ENCODE measurements at regions not wholly inside any gene's neighbourhood (a gene's known extent, or its start where the extent isn't known, plus 50 kb on each side); places are given as distances from the start of the nearest gene placed in this dataset.

DNA sequence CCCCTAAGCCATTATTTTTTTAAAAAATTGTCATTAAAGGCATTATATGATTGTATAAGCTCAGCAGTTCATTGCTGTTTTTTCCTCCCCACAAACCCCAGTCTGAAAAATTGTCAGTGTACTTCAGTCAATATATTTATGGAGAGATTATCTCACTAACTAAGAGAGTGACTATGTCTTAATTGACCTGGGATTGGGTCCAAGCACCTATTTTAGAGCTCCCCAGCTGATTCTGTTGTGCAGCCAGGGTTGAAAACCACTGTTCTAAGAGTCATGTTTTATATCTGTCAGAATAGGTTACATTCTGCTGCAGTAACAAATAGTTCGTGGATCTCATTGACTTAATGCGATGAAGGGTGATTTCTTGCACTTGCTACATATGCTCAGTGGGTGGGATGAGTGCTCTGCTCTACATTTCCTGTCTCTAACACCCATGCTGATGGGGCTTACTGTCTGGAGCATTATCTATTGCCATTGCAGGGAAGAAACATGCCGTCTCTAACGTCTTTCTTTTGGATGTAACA is 171.2 kb upstream of the MPHOSPH6 start:
- 79 to 94% (median 85%) methylated on average over 4 of the region's 4 CpGs for WGBS, 5 donors
- Histone ChIP-seq H3K36me3 (no peaks in the 10 kb centered on the region), H3K27ac (no peak overlapping the region), H3K4me1 (no peaks in the 10 kb centered on the region), H3K9me3 (peaks cover 0 to 5% (median 0%) of the 10 kb centered on the region in 8 donors), H3K4me3 (no peak overlapping the region), H3K27me3 (replicated peaks in 1 of 7) (peaks cover 0 to 83% (median 0%) of the 10 kb centered on the region in 7 donors)
- intact Hi-C loops (cut with DNase I; ENCODE audit: low total_unique reads) = no loop called here
- TF ChIP-seq, protein P1, sequence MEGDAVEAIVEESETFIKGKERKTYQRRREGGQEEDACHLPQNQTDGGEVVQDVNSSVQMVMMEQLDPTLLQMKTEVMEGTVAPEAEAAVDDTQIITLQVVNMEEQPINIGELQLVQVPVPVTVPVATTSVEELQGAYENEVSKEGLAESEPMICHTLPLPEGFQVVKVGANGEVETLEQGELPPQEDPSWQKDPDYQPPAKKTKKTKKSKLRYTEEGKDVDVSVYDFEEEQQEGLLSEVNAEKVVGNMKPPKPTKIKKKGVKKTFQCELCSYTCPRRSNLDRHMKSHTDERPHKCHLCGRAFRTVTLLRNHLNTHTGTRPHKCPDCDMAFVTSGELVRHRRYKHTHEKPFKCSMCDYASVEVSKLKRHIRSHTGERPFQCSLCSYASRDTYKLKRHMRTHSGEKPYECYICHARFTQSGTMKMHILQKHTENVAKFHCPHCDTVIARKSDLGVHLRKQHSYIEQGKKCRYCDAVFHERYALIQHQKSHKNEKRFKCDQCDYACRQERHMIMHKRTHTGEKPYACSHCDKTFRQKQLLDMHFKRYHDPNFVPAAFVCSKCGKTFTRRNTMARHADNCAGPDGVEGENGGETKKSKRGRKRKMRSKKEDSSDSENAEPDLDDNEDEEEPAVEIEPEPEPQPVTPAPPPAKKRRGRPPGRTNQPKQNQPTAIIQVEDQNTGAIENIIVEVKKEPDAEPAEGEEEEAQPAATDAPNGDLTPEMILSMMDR (IDR thresholded peaks at IDR 0.05 in 8 of 11, conservative IDR thresholded peaks at IDR 0.05 in 3 of 11) = no peak
- TF ChIP-seq POLR2AphosphoS5 (IDR thresholded peaks at IDR 0.05) (no peak), POLR2A (IDR thresholded peaks at IDR 0.05) (no peak)
- DNase-seq = no peak

DNA sequence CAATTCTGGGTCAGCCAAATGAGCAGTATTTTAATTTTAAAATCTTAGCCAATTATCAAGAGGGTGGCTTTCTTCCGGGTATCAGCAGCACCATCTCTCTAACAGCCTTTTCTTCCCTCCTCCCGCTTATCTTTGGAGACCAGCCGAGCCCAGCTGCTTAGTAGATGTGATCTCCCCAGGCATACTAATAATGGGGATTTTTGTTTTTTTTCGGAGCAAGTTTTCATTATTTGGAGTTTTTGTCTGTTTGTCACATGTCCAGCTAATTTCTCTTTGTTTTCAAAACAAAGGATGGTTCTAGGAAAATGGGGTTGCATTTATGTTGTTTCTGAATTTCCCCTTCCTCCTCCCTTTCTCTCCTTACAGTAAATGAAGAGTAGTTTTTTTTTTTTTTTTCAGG is 170.5 kb upstream of the MPHOSPH6 start:
- intact Hi-C loops (cut with DNase I; ENCODE audit: low total_unique reads) = no loop called here
- Histone ChIP-seq H3K4me1 (no peaks in the 10 kb centered on the region), H3K9me3 (peaks cover 0 to 5% (median 0%) of the 10 kb centered on the region in 8 donors), H3K4me3 (no peak overlapping the region), H3K27me3 (replicated peaks in 1 of 7) (peaks cover 0 to 89% (median 0%) of the 10 kb centered on the region in 7 donors), H3K27ac (no peak overlapping the region), H3K36me3 (no peaks in the 10 kb centered on the region)
- TF ChIP-seq POLR2AphosphoS5 (IDR thresholded peaks at IDR 0.05) (no peak), POLR2A (IDR thresholded peaks at IDR 0.05) (no peak)
- TF ChIP-seq, protein P1 (IDR thresholded peaks at IDR 0.05 in 8 of 11, conservative IDR thresholded peaks at IDR 0.05 in 3 of 11) = no peak
- DNase-seq = no peak
- 36 to 65% (median 53%) methylated on average over 4 of the region's 4 CpGs for WGBS, 5 donors

DNA sequence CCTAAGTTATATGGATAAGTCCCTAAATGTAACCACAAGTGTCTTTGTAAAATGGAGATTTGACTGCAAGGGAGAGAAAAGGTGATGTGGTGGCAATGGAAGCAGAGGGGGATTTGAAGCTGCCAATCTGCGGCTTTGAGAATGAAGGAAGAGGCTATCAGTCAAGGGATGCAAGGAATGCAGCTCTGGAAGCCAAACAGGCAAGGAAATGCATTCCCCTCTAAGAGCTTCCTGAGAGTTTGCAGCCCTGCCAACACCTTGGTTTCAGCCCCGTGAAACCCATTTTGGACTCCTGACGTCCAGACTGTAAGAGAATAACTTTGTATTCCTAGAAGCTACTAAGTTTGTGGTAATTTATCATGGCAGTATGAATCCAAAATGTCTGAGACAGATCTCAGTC is 167.3 kb upstream of the MPHOSPH6 start:
- WGBS, 5 donors = 54 to 71% (median 62%) methylated on average over 3 of the region's 3 CpGs
- H3K4me1 ChIP-seq = no peaks in the 10 kb centered on the region
- peaks cover 0 to 5% (median 0%) of the 10 kb centered on the region in 8 donors for H3K9me3 ChIP-seq
- DNase-seq = no peak
- TF ChIP-seq, protein P1 (IDR thresholded peaks at IDR 0.05 in 8 of 11, conservative IDR thresholded peaks at IDR 0.05 in 3 of 11) = no peak
- TF ChIP-seq POLR2AphosphoS5 (IDR thresholded peaks at IDR 0.05) (no peak), POLR2A (IDR thresholded peaks at IDR 0.05) (no peak)
- no peak overlapping the region for H3K27ac ChIP-seq
- intact Hi-C loops (cut with DNase I; ENCODE audit: low total_unique reads) = no loop called here
- no peak overlapping the region for H3K4me3 ChIP-seq
- H3K27me3 ChIP-seq (replicated peaks in 1 of 7) = peaks cover 0 to 76% (median 0%) of the 10 kb centered on the region in 7 donors
- H3K36me3 ChIP-seq = no peaks in the 10 kb centered on the region

DNA sequence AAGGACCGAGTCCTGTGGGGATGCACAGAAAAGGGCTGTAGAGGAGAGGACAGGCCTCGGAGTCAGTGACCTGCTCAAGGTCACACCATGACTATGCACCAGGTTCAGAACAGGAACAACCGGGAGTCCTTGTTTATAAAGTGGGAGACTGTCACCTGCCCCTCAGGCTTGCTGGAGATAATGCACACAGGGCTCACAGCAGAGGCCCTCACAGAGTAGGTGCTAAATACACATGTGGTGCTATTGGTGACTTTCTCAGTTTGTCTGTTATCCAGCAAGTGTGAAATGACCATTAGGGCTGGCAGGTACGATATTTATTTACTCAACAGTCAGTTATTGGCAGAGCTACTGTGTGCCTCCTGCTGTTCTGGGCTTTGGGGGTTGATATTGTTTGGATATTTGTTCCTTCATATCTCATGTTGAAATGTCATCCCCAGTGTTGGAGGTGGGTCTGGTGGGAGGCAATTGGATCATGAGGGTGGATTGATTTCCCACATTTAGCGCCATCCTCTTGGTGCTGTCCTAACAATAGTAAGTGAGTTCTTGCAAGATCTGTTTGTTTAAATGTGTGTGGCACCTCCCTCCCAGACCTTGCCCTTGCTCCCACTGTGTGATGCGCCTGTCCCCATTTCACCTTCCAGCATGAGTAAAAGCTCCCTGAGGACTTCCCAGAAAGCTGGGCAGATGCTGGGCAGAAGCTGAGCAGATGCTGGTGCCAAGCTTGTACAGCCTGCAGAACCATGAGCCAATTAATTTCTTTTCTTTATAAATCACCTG is 162.1 kb upstream of the MPHOSPH6 start:
- peaks cover 0 to 72% (median 0%) of the 10 kb centered on the region in 7 donors for H3K27me3 ChIP-seq (replicated peaks in 1 of 7)
- intact Hi-C loops (cut with DNase I; ENCODE audit: low total_unique reads) = no loop called here
- no peak overlapping the region for H3K27ac ChIP-seq
- 78 to 87% (median 81%) methylated on average over 6 of the region's 6 CpGs for WGBS, 5 donors
- H3K36me3 ChIP-seq = no peaks in the 10 kb centered on the region
- H3K9me3 ChIP-seq = no peaks in the 10 kb centered on the region
- H3K4me1 ChIP-seq = no peaks in the 10 kb centered on the region
- TF ChIP-seq POLR2AphosphoS5 (IDR thresholded peaks at IDR 0.05) (no peak), POLR2A (IDR thresholded peaks at IDR 0.05) (no peak)
- TF ChIP-seq, protein P1 (IDR thresholded peaks at IDR 0.05 in 8 of 11, conservative IDR thresholded peaks at IDR 0.05 in 3 of 11) = no peak
- no peak overlapping the region for H3K4me3 ChIP-seq
- DNase-seq = no peak
